Common myeloid progenitor, CD34-positive (primary cell): ENCODE measurements at regions not wholly inside any gene's neighbourhood (a gene's known extent, or its start where the extent isn't known, plus 50 kb on each side); places are given as distances from the start of the nearest gene placed in this dataset.

Experiments
- CTCF ChIA-PET: fragments of 350-600 bp; sonication (Branson Sonifier 250); formaldehyde crosslinking; loops from one replicate; lab custom pipeline; 2021; ENCODE audit warnings: antibody characterized with exemption; lab: Charles Lee
- POLR2A ChIA-PET: fragments of 350-600 bp; sonication (Branson Sonifier 250); formaldehyde crosslinking; loops from one replicate; lab custom pipeline; 2021; ENCODE audit warnings: antibody characterized with exemption; lab: Charles Lee
- DNase-seq, 3 donors: peaks; one replicate each; pipeline versions ENCODE4 v3.0.0 to v3.0.0-alpha.2; 2013
- H3K27ac ChIP-seq, 2 experiments: 1 replicate in 1 of 2; 2 replicates in 1 of 2; pipeline ENCODE4 v1.7.0; 2013; ENCODE audit warnings: inconsistent platforms in 2 of 2, low read length in 2 of 2, mild to moderate bottlenecking in 2 of 2, low read depth in 1 of 2, moderate library complexity in 1 of 2; ENCODE audit not compliant: severe bottlenecking in 2 of 2, insufficient read depth in 1 of 2, poor library complexity in 1 of 2
- H3K27me3 ChIP-seq, 5 experiments: replicated peaks in 2 of 5; 1 replicate in 3 of 5; 2 replicates in 2 of 5; pipeline versions ENCODE4 v1.6.1 to v1.7.0; 2013; ENCODE audit warnings: low read length in 4 of 5, mild to moderate bottlenecking in 2 of 5, moderate library complexity in 2 of 5, inconsistent platforms in 1 of 5; ENCODE audit not compliant: insufficient read depth in 5 of 5, control insufficient read depth in 4 of 5
- H3K36me3 ChIP-seq, 4 experiments: 1 replicate in 2 of 4; 2 replicates in 2 of 4; pipeline versions ENCODE4 v1.6.1 to v1.7.0; 2013; ENCODE audit warnings: low read length in 3 of 4, control low read depth in 1 of 4, mild to moderate bottlenecking in 1 of 4; ENCODE audit not compliant: control insufficient read depth in 4 of 4, insufficient read depth in 4 of 4
- H3K4me1 ChIP-seq, 4 experiments: 1 replicate in 3 of 4; 2 replicates in 1 of 4; pipeline versions ENCODE4 v1.6.1 to v1.7.1; 2013; ENCODE audit warnings: low read length in 3 of 4, mild to moderate bottlenecking in 3 of 4, control low read depth in 1 of 4, inconsistent platforms in 1 of 4, moderate library complexity in 1 of 4; ENCODE audit not compliant: control insufficient read depth in 4 of 4, insufficient read depth in 4 of 4; ENCODE audit errors: control extremely low read depth in 1 of 4
- H3K4me3 ChIP-seq, 7 experiments: 1 replicate in 4 of 7; 2 replicates in 3 of 7; pipeline versions ENCODE4 v1.5.1 to v1.7.0; 2013; ENCODE audit warnings: mild to moderate bottlenecking in 7 of 7, low read length in 6 of 7, moderate library complexity in 6 of 7, inconsistent platforms in 2 of 7, low read depth in 2 of 7, control low read depth in 1 of 7; ENCODE audit not compliant: insufficient read depth in 4 of 7, control insufficient read depth in 1 of 7; ENCODE audit errors: extremely low read depth in 1 of 7
- H3K9me3 ChIP-seq, 5 experiments: 1 replicate in 4 of 5; 2 replicates in 1 of 5; pipeline versions ENCODE4 v1.6.1 to v1.7.1; 2013; ENCODE audit warnings: low read length in 4 of 5, mild to moderate bottlenecking in 2 of 5, inconsistent platforms in 1 of 5, low read depth in 1 of 5, moderate library complexity in 1 of 5; ENCODE audit not compliant: control insufficient read depth in 4 of 5, insufficient read depth in 2 of 5; ENCODE audit errors: control extremely low read depth in 1 of 5
- WGBS: methylation state at CpG from one replicate; pipeline ENCODE4 v1.1.5; 2013; ENCODE audit not compliant: insufficient coverage; 5-methylcytosine and 5-hydroxymethylcytosine counted together

- ChIA-PET CTCF (no interaction called here), POLR2A (no interaction called here)
- Histone ChIP-seq H3K27me3 (no peaks in the 10 kb centered on the region), H3K4me1 (no peaks in the 10 kb centered on the region), H3K4me3 (no peak overlapping the region), H3K27ac (no peak overlapping the region), H3K9me3 (peaks cover 0 to 16% (median 3%) of the 10 kb centered on the region in 5 experiments), H3K36me3 (no peaks in the 10 kb centered on the region)
- no peak for DNase-seq
- 64% methylated on average over 3 of the region's 4 CpGs for WGBS
These were observed 83.6 kb downstream of the HTR5A start for GRCh38 chr7:155153676-155154075.

- Histone ChIP-seq H3K27me3 (no peaks in the 10 kb centered on the region), H3K4me1 (no peaks in the 10 kb centered on the region), H3K36me3 (no peaks in the 10 kb centered on the region), H3K9me3 (peaks cover 0 to 14% (median 4%) of the 10 kb centered on the region in 5 experiments), H3K27ac (no peak overlapping the region), H3K4me3 (no peak overlapping the region)
- CTCF ChIA-PET = no interaction called here
- POLR2A ChIA-PET = no interaction called here
- DNase-seq = no peak
- WGBS = 80% methylated on average over 8 of the region's 10 CpGs
These were observed 84.5 kb downstream of the HTR5A start for GRCh38 chr7:155154586-155154985.

GRCh38 chr7:155161690-155162089, 91.6 kb downstream of the HTR5A start:
- Histone ChIP-seq H3K27me3 (peaks cover 0 to 11% (median 2%) of the 10 kb centered on the region in 5 experiments), H3K4me1 (no peaks in the 10 kb centered on the region), H3K27ac (no peak overlapping the region), H3K9me3 (peaks cover 0 to 4% (median 2%) of the 10 kb centered on the region in 5 experiments), H3K36me3 (no peaks in the 10 kb centered on the region), H3K4me3 (no peak overlapping the region)
- DNase-seq = no peak
- POLR2A ChIA-PET = interaction anchor here (0.6 kb wide), 1 partner anchor 131 kb away, joined by 5 read pairs; no protein-coding TSS in a partner anchor
- CTCF ChIA-PET = interaction anchor here (1.2 kb wide), 1 partner anchor 98 kb away, joined by 3 read pairs; no protein-coding TSS in a partner anchor
- 89% methylated on average over 5 of the region's 5 CpGs for WGBS

- ChIA-PET POLR2A (interaction anchor here (0.6 kb wide), 1 partner anchor 132 kb away, joined by 5 read pairs; no protein-coding TSS in a partner anchor), CTCF (no interaction called here)
These were observed 92.3 kb downstream of the HTR5A start for GRCh38 chr7:155162422-155162821.

GRCh38 chr7:155163696-155164095, 93.6 kb downstream of the HTR5A start:
- H3K4me3 ChIP-seq = no peak overlapping the region
- no peaks in the 10 kb centered on the region for H3K36me3 ChIP-seq
- POLR2A ChIA-PET = no interaction called here
- no peak for DNase-seq
- whole genome bisulfite sequencing = 92% methylated on average over 5 of the region's 7 CpGs
- no peaks in the 10 kb centered on the region for H3K4me1 ChIP-seq
- CTCF ChIA-PET = no interaction called here
- H3K9me3 ChIP-seq = peaks cover 0 to 1% (median 0%) of the 10 kb centered on the region in 5 experiments
- peaks cover 0 to 11% (median 2%) of the 10 kb centered on the region in 5 experiments for H3K27me3 ChIP-seq
- H3K27ac ChIP-seq = no peak overlapping the region

More at GRCh38 chr7:155162422-155162821, 92.3 kb downstream of the HTR5A start:
- H3K27me3 ChIP-seq = peaks cover 0 to 11% (median 2%) of the 10 kb centered on the region in 5 experiments
- peaks cover 0 to 4% (median 2%) of the 10 kb centered on the region in 5 experiments for H3K9me3 ChIP-seq
- no peaks in the 10 kb centered on the region for H3K36me3 ChIP-seq
- H3K27ac ChIP-seq = no peak overlapping the region
- no peak overlapping the region for H3K4me3 ChIP-seq
- no peaks in the 10 kb centered on the region for H3K4me1 ChIP-seq
- DNase-seq = no peak

GRCh38 chr7:155164316-155164715, 94.2 kb downstream of the HTR5A start:
- Histone ChIP-seq H3K9me3 (peaks cover 0 to 3% (median 0%) of the 10 kb centered on the region in 5 experiments), H3K27me3 (peaks cover 0 to 13% (median 2%) of the 10 kb centered on the region in 5 experiments), H3K27ac (no peak overlapping the region), H3K4me1 (no peaks in the 10 kb centered on the region), H3K4me3 (no peak overlapping the region), H3K36me3 (no peaks in the 10 kb centered on the region)
- POLR2A ChIA-PET = no interaction called here
- CTCF ChIA-PET = no interaction called here
- DNase-seq = no peak
- WGBS = 95% methylated on average over 6 of the region's 8 CpGs

GRCh38 chr7:155166108-155166507, 96.0 kb downstream of the HTR5A start:
- Histone ChIP-seq H3K9me3 (peaks cover 0 to 3% (median 0%) of the 10 kb centered on the region in 5 experiments), H3K4me1 (no peaks in the 10 kb centered on the region), H3K36me3 (no peaks in the 10 kb centered on the region), H3K4me3 (no peak overlapping the region), H3K27ac (no peak overlapping the region), H3K27me3 (peaks cover 0 to 13% (median 0%) of the 10 kb centered on the region in 5 experiments)
- WGBS = 90% methylated on average over 6 of the region's 11 CpGs
- DNase-seq = no peak
- ChIA-PET CTCF (no interaction called here), POLR2A (no interaction called here)
